Colonic mucosa (tissue), 4 donors: ENCODE measurements at regions not wholly inside any gene's neighbourhood (a gene's known extent, or its start where the extent isn't known, plus 50 kb on each side); places are given as distances from the start of the nearest gene placed in this dataset.

Experiments
- DNase-seq: peaks from one replicate; pipeline ENCODE4 v3.0.0-alpha.2; 2020
- H3K27ac ChIP-seq: fragments of 200-600 bp; one replicate; pipeline ENCODE4 v1.8.0; 2021
- H3K27me3 ChIP-seq: fragments of 200-600 bp; one replicate; pipeline ENCODE4 v1.8.0; 2021
- H3K36me3 ChIP-seq: fragments of 200-600 bp; one replicate; pipeline ENCODE4 v1.8.0; 2021
- H3K4me1 ChIP-seq: fragments of 200-600 bp; one replicate; pipeline ENCODE4 v1.8.0; 2021; ENCODE audit warnings: mild to moderate bottlenecking
- H3K4me3 ChIP-seq: fragments of 200-600 bp; one replicate; pipeline ENCODE4 v1.8.0; 2021
- H3K9ac ChIP-seq, 2 donors: one replicate each; pipeline ENCODE4 v1.7.0; 2013; ENCODE audit warnings: control low read depth in 2 of 2, low read depth in 2 of 2, low read length in 2 of 2
- H3K9me3 ChIP-seq: fragments of 200-600 bp; one replicate; pipeline ENCODE4 v1.8.0; 2021
- intact Hi-C: fragments of 100-400 bp; cut with DNase I; formaldehyde crosslinking; loops from one replicate; pipeline ENCODE4 v1.14.1; 2022
- TF ChIP-seq, protein P1 (sequence below): fragments of 200-600 bp; IDR thresholded peaks from one replicate; pipeline ENCODE4 v1.8.0; 2022; ENCODE audit warnings: antibody characterized with exemption, mild to moderate bottlenecking
- donor health status: healthy.
- donor health status: DM: no; HTN: no; CAD: no.
- donor health status: DM: no; HTN: no; CAD: no.

DNA sequence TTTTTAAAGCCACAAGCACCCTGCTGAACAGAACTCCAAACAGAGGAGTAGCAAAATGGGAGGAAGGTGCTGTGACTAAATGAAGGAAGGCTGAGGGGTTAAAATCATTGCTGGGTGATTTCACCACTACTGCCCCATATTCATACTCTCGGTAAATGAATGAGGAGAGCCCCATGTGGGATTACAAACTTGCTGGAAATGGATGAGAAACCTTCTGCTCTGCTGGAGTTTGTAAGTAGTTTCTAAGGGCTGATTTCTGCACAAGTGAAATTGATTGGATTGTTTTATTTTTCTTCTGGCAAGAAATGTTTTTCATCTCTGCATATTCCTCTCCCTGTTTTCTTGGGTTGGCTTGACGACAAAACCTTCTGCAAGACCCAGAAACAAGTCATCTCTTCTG lies 533.5 kb upstream of the MMS22L start:
- no peaks in the 10 kb centered on the region for H3K4me1 ChIP-seq
- H3K36me3 ChIP-seq = no peaks in the 10 kb centered on the region
- no peak overlapping the region for H3K4me3 ChIP-seq
- TF ChIP-seq, protein P1, sequence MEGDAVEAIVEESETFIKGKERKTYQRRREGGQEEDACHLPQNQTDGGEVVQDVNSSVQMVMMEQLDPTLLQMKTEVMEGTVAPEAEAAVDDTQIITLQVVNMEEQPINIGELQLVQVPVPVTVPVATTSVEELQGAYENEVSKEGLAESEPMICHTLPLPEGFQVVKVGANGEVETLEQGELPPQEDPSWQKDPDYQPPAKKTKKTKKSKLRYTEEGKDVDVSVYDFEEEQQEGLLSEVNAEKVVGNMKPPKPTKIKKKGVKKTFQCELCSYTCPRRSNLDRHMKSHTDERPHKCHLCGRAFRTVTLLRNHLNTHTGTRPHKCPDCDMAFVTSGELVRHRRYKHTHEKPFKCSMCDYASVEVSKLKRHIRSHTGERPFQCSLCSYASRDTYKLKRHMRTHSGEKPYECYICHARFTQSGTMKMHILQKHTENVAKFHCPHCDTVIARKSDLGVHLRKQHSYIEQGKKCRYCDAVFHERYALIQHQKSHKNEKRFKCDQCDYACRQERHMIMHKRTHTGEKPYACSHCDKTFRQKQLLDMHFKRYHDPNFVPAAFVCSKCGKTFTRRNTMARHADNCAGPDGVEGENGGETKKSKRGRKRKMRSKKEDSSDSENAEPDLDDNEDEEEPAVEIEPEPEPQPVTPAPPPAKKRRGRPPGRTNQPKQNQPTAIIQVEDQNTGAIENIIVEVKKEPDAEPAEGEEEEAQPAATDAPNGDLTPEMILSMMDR = no peak
- no peaks in the 10 kb centered on the region for H3K9me3 ChIP-seq
- intact Hi-C loops = no loop called here
- H3K9ac ChIP-seq = no peak overlapping the region
- DNase-seq = no peak
- H3K27me3 ChIP-seq = no peaks in the 10 kb centered on the region
- no peak overlapping the region for H3K27ac ChIP-seq

DNA sequence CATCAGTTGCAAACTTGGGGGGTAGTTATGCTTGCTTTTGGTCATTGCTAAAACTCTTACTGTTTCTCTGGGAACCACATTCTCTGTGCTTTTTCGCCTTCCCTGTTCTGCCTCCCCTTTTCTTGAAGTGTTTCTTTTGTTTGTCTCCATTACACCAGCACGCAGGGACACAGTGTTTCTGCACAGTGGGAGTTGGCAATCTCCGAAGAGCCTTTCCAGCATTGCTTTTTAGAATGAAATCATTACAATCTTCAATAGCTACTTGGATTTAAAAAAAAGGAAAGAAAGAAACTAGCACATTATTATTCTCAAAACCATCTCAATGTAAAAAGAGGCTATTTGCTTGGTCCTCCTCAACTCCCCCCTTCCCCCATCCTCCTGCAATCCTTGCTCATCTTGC lies 536.7 kb upstream of the MMS22L start:
- Histone ChIP-seq H3K9me3 (no peaks in the 10 kb centered on the region), H3K27ac (no peak overlapping the region), H3K9ac (no peak overlapping the region), H3K36me3 (no peaks in the 10 kb centered on the region), H3K4me1 (no peaks in the 10 kb centered on the region), H3K4me3 (no peak overlapping the region), H3K27me3 (no peaks in the 10 kb centered on the region)
- intact Hi-C loops = no loop called here
- DNase-seq = no peak
- TF ChIP-seq, protein P1 = no peak

DNA sequence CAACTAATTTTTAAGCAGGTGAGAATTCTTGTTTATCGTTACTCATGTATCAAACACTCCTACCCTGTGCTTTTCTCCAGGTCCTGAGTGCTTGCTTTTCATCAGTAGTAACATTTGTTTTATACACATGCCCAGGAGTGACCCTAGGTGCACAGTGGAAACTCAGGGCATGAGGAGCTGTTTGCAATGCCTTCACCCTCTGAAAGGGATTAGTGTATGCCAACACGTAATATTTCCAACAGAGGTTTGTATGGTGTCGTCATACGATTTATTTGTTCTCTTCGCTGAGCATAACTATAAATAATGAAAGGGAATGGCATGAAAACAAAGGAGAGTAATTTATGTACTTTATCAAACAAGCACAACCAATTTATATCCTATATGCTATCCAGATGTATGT lies 537.4 kb upstream of the MMS22L start:
- intact Hi-C loops = no loop called here
- Histone ChIP-seq H3K9ac (no peak overlapping the region), H3K4me3 (no peak overlapping the region), H3K36me3 (no peaks in the 10 kb centered on the region), H3K27me3 (no peaks in the 10 kb centered on the region), H3K4me1 (no peaks in the 10 kb centered on the region), H3K9me3 (no peaks in the 10 kb centered on the region), H3K27ac (no peak overlapping the region)
- TF ChIP-seq, protein P1 = no peak
- DNase-seq = no peak

DNA sequence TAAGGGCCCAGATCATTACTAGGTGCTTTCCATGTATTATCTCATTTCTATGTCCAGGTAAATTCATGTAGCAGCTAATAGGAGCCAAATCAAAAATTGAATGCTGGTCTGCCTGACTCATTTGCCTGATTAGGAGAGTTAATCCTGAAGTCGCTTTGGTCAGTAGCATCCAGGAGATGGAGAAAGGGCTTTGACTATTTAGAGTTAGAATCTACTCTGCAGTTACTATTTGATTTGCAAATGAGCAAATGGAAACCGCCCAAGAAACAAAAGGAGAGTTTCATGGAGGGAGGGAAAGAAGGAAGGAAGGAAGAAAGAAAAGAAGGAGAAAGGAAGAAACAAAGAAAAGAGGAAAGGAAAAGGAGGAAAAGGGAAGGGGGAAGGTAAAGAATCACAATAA lies 539.6 kb upstream of the MMS22L start:
- H3K9ac ChIP-seq = no peak overlapping the region
- TF ChIP-seq, protein P1 = no peak
- H3K27me3 ChIP-seq = no peaks in the 10 kb centered on the region
- H3K4me1 ChIP-seq = no peaks in the 10 kb centered on the region
- H3K36me3 ChIP-seq = no peaks in the 10 kb centered on the region
- no peak overlapping the region for H3K27ac ChIP-seq
- H3K9me3 ChIP-seq = no peaks in the 10 kb centered on the region
- intact Hi-C loops = no loop called here
- H3K4me3 ChIP-seq = no peak overlapping the region
- DNase-seq = no peak

DNA sequence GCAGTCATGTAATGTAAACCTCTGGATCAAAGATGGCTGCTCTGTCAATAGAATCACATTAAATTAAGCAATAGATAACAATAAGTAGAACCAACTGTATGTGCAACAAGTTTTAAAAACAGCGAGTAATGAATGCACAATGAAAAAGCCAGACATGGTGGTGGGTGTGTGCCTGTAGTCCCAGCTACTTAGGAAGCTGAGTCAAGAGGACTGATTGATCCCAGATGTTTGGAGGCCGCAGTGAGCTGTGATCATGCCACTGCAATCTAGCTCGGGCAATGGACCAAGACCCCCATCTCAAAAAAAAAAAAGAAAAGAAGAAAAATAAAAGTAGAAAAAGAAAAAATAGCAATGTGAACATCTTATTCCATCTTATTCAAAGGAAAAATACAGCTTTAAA lies 558.7 kb upstream of the MMS22L start:
- H3K27ac ChIP-seq = no peak overlapping the region
- TF ChIP-seq, protein P1 = no peak
- DNase-seq = no peak
- intact Hi-C loops = no loop called here
- H3K27me3 ChIP-seq = no peaks in the 10 kb centered on the region
- H3K4me3 ChIP-seq = no peak overlapping the region
- H3K4me1 ChIP-seq = no peaks in the 10 kb centered on the region
- no peaks in the 10 kb centered on the region for H3K36me3 ChIP-seq
- H3K9me3 ChIP-seq = no peaks in the 10 kb centered on the region
- H3K9ac ChIP-seq = no peak overlapping the region

DNA sequence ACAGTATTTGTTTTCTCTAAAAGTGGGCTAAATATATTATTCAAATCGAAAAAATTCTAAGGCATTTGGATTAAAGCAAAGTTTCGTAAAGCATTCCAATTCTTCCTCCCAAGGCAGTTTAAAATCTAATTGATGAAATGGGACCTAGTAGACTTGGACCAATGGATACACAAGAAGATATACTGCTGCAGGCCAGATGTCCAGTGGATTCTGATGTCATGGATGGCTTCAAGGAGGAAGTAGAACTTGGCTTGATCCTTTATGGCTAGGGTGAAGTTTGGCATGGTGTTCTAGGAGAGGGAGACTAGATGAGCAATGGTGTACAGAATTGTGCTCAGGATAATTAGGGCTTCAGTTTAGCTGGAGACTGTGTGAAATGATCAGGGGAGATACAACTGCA lies 559.5 kb upstream of the MMS22L start:
- intact Hi-C loops = no loop called here
- Histone ChIP-seq H3K9ac (no peak overlapping the region), H3K27ac (no peak overlapping the region), H3K27me3 (no peaks in the 10 kb centered on the region), H3K36me3 (no peaks in the 10 kb centered on the region), H3K4me3 (no peak overlapping the region), H3K9me3 (no peaks in the 10 kb centered on the region), H3K4me1 (no peaks in the 10 kb centered on the region)
- no peak for DNase-seq
- TF ChIP-seq, protein P1 = no peak
